PC-3 (cell line): ENCODE measurements at regions not wholly inside any gene's neighbourhood (a gene's known extent, or its start where the extent isn't known, plus 50 kb on each side); places are given as distances from the start of the nearest gene placed in this dataset.

ENCODE experiments used
- ATAC-seq: fragments of 200-7000 bp; cut with Tn5 transposase; 2 replicates; pipeline ENCODE4 v1.9.1; 2020; ENCODE audit warnings: mild to moderate bottlenecking, moderate library complexity
- BruUV-seq: library from RNA; stranded (reverse); fragments of 400-500 nt; replicated peaks from 2 replicates; lab custom pipeline; 2021; lab: Mats Ljungman, UMichigan
- CTCF ChIA-PET: fragments of 300-600 bp; sonication (Branson Sonifier 250); formaldehyde crosslinking; loops from one replicate; lab custom pipeline; 2022; ENCODE audit warnings: antibody characterized with exemption; lab: Charles Lee
- POLR2A ChIA-PET: fragments of 300-600 bp; sonication (Branson Sonifier 250); formaldehyde crosslinking; loops from one replicate; lab custom pipeline; 2022; ENCODE audit warnings: antibody characterized with exemption; ENCODE audit not compliant: unreplicated experiment; lab: Charles Lee
- DNase-seq: peaks from one replicate; pipeline ENCODE4 v3.0.0-alpha.2; 2015
- H2AFZ ChIP-seq: fragments of 300-600 bp; sonication (generic); 2 replicates; pipeline ENCODE4 v1.6.0; 2016; ENCODE audit warnings: antibody characterized with exemption, low read length
- H3F3A ChIP-seq: fragments of 300-600 bp; sonication (generic); one replicate; pipeline ENCODE4 v1.6.0; 2017; ENCODE audit warnings: antibody characterized with exemption, low read length, control low read depth, mild to moderate bottlenecking; ENCODE audit not compliant: unreplicated experiment
- H3K27ac ChIP-seq: fragments of 300-600 bp; sonication (generic); 2 replicates; pipeline ENCODE4 v1.5.1; 2016; ENCODE audit warnings: mild to moderate bottlenecking, low read length
- H3K27me3 ChIP-seq: fragments of 300-600 bp; sonication (generic); 2 replicates; pipeline ENCODE4 v1.6.1; 2016; ENCODE audit warnings: low read length, mixed read lengths
- H3K36me3 ChIP-seq: fragments of 300-600 bp; sonication (generic); 2 replicates; pipeline ENCODE4 v1.6.1; 2016; ENCODE audit warnings: low read depth, mixed run types, low read length, mixed read lengths
- H3K4me1 ChIP-seq: fragments of 300-600 bp; sonication (generic); 2 replicates; pipeline ENCODE4 v1.5.1; 2016; ENCODE audit warnings: low read length; ENCODE audit not compliant: insufficient read depth
- H3K4me2 ChIP-seq: fragments of 300-600 bp; sonication (generic); 2 replicates; pipeline ENCODE4 v1.6.0; 2016; ENCODE audit warnings: low read length
- H3K4me3 ChIP-seq: fragments of 300-600 bp; sonication (generic); 2 replicates; pipeline ENCODE4 v1.5.1; 2016; ENCODE audit warnings: mild to moderate bottlenecking, low read length, mixed read lengths
- H3K79me2 ChIP-seq: fragments of 300-600 bp; sonication (generic); 2 replicates; pipeline ENCODE4 v1.6.1; 2017; ENCODE audit warnings: low read length, mixed read lengths
- H3K9ac ChIP-seq: fragments of 300-600 bp; sonication (generic); 2 replicates; pipeline ENCODE4 v1.6.0; 2016; ENCODE audit warnings: mild to moderate bottlenecking, low read length
- H3K9me2 ChIP-seq: fragments of 300-600 bp; sonication (generic); replicated peaks from 2 replicates; pipeline ENCODE4 v1.6.1; 2016; ENCODE audit warnings: mixed run types, low read length, mixed read lengths
- H3K9me3 ChIP-seq: fragments of 300-600 bp; sonication (generic); 2 replicates; pipeline ENCODE4 v1.6.1; 2016; ENCODE audit warnings: low read length, mixed read lengths
- H4K20me1 ChIP-seq: fragments of 300-600 bp; sonication (generic); 2 replicates; pipeline ENCODE4 v1.6.1; 2016; ENCODE audit warnings: low read length, mixed read lengths
- CTCF ChIP-seq: fragments of 300-600 bp; sonication (generic); conservative IDR thresholded peaks from 2 replicates; pipeline ENCODE4 v1.5.1; 2017; ENCODE audit warnings: antibody characterized with exemption, low read depth, mild to moderate bottlenecking, low read length
- EZH2 ChIP-seq: fragments of 300-600 bp; sonication (generic); IDR thresholded peaks from one replicate; pipeline ENCODE4 v1.6.1; 2017; ENCODE audit warnings: antibody characterized with exemption, mild to moderate bottlenecking, low read length; ENCODE audit not compliant: unreplicated experiment
- EZH2phosphoT487 ChIP-seq: fragments of 300-600 bp; sonication (generic); IDR thresholded peaks from 2 replicates; pipeline ENCODE4 v1.6.1; 2018; ENCODE audit warnings: mild to moderate bottlenecking, antibody characterized with exemption, low read length, borderline replicate concordance
- intact Hi-C: fragments of 100-400 bp; cut with micrococcal nuclease; formaldehyde crosslinking; loops from 2 replicates; pipeline ENCODE4 v1.9.0; 2023

DNA sequence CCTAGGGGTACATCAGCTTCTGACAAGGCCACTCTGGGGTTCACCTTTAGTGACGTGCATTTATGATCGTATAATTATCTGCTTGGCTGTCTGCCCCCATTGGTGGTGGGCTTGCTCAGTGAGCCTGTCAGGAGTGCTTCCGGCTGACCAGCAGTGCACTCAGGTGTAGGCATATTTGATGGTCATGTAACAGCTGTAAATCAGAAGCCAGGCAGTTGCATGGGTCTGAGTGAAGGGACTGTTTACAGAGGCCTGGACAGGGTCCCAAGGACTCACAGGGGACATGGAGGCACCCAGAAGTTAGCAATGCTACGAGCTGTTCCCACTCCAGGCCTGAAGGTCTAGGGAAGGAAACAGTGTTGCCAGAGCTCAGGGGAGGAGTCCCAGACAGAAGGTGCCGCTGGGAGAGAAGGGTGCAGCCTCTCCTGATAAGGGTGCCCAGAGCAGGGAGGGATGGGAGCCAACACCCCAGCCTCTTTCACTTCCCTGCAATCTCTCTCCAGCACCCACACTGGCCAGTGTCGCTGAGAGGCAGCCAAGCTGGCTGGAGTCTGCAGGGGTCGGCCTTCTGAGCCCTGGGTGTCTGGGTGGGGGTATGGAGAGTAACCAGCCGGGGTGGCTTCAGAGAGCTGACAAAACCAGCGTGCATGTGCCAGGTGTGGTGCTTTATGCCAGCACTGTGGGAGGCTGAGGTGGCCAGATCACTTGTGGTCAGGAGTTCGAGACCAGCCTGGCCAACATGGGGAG, 61.3 kb upstream of the PRR23E start:
- Histone ChIP-seq H3F3A (no peaks in the 10 kb centered on the region), H3K9me3 (no peaks in the 10 kb centered on the region), H3K27me3 (peaks cover 47% of the 10 kb centered on the region), H3K9me2 (no peaks in the 10 kb centered on the region), H3K4me3 (no peak overlapping the region), H3K9ac (no peak overlapping the region), H3K4me2 (no peak overlapping the region), H3K4me1 (no peaks in the 10 kb centered on the region), H2AFZ (no peak overlapping the region), H3K36me3 (no peaks in the 10 kb centered on the region), H3K27ac (no peak overlapping the region), H3K79me2 (no peaks in the 10 kb centered on the region), H4K20me1 (no peaks in the 10 kb centered on the region)
- intact Hi-C loops = no loop called here
- CTCF ChIA-PET = no interaction called here
- ATAC-seq (no peak), DNase-seq (no peak)
- BruUV-seq = no TSS peak
- POLR2A ChIA-PET = no interaction called here
- TF ChIP-seq EZH2phosphoT487 (no peak), CTCF (no peak), EZH2 (no peak)

DNA sequence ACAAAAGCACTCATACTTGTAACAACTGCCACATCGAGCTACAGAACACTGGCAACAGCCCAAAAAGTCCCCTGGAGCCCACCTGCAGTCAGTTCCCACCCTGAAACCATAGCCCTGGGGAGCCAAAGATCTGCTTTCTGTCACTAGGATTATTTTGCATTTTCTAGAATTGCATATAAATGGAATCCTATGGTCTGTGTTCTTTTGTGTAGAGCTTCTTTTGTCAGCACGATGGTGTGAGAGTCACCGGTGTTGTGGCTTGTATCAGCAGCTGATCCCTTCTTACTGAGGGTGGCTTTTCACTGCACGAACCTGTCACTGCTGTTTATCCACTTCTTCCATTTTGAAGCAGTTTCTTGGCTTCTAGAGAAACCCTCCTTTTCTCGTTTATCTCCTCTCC, 60.1 kb upstream of the PRR23E start:
- Histone ChIP-seq H3K27me3 (peaks cover 47% of the 10 kb centered on the region), H3F3A (no peaks in the 10 kb centered on the region), H3K79me2 (no peaks in the 10 kb centered on the region), H3K4me3 (no peak overlapping the region), H3K4me1 (no peaks in the 10 kb centered on the region), H2AFZ (no peak overlapping the region), H3K9ac (no peak overlapping the region), H3K9me3 (no peaks in the 10 kb centered on the region), H3K27ac (no peak overlapping the region), H4K20me1 (no peaks in the 10 kb centered on the region), H3K36me3 (no peaks in the 10 kb centered on the region), H3K9me2 (no peaks in the 10 kb centered on the region), H3K4me2 (no peak overlapping the region)
- POLR2A ChIA-PET = no interaction called here
- ATAC-seq (no peak), DNase-seq (no peak)
- BruUV-seq = no TSS peak
- TF ChIP-seq CTCF (no peak), EZH2phosphoT487 (no peak), EZH2 (no peak)
- intact Hi-C loops = no loop called here
- CTCF ChIA-PET = no interaction called here

GRCh38 chr3:127133971-127134370, 59.0 kb upstream of the PRR23E start:
- Histone ChIP-seq H3K4me3 (no peak overlapping the region), H3K79me2 (no peaks in the 10 kb centered on the region), H3K4me2 (no peak overlapping the region), H3K9me3 (no peaks in the 10 kb centered on the region), H3K27ac (no peak overlapping the region), H3K9ac (no peak overlapping the region), H3K4me1 (no peaks in the 10 kb centered on the region), H3K27me3 (peaks cover 41% of the 10 kb centered on the region), H4K20me1 (no peaks in the 10 kb centered on the region), H3K36me3 (no peaks in the 10 kb centered on the region), H3F3A (no peaks in the 10 kb centered on the region), H2AFZ (no peak overlapping the region), H3K9me2 (no peaks in the 10 kb centered on the region)
- intact Hi-C loops = no loop called here
- no TSS peak for BruUV-seq
- TF ChIP-seq EZH2phosphoT487 (no peak), CTCF (no peak), EZH2 (no peak)
- DNase-seq (no peak), ATAC-seq (no peak)
- CTCF ChIA-PET = interaction anchor here (0.5 kb wide), 1 partner anchor 171 kb away, joined by 5 read pairs; no protein-coding TSS in a partner anchor
- POLR2A ChIA-PET = no interaction called here
